GM23338 (cell line): ENCODE measurements at regions not wholly inside any gene's neighbourhood (a gene's known extent, or its start where the extent isn't known, plus 50 kb on each side); places are given as distances from the start of the nearest gene placed in this dataset.
A peak's percentile ranks its signal among the peaks of the same experiment; 100 is the strongest.

ENCODE experiments used
- ATAC-seq: fragments of 200-7000 bp; cut with Tn5 transposase; 3 replicates; pipeline ENCODE4 v1.9.1; 2020
- DNase-seq: peaks from one replicate; pipeline ENCODE4 v3.0.0-alpha.2; 2015; ENCODE audit warnings: low spot score
- H2AFZ ChIP-seq: fragments of 200-600 bp; sonication (generic); 2 replicates; pipeline ENCODE4 v1.8.0; 2016; ENCODE audit warnings: antibody characterized with exemption, mild to moderate bottlenecking, moderate library complexity
- H3F3A ChIP-seq: fragments of 200-600 bp; sonication (generic); replicated peaks from 2 replicates; pipeline ENCODE4 v1.8.0; 2017; ENCODE audit warnings: antibody characterized with exemption, mixed run types, low read depth
- H3K27ac ChIP-seq: fragments of 200-600 bp; sonication (generic); 2 replicates; pipeline ENCODE4 v1.6.1; 2016; ENCODE audit warnings: low read depth
- H3K27me3 ChIP-seq: fragments of 200-600 bp; sonication (generic); 2 replicates; pipeline ENCODE4 v1.8.0; 2016; ENCODE audit warnings: mild to moderate bottlenecking, mixed run types, moderate library complexity; ENCODE audit not compliant: insufficient read depth
- H3K36me3 ChIP-seq: fragments of 200-600 bp; sonication (generic); 2 replicates; pipeline ENCODE4 v1.8.0; 2016; ENCODE audit warnings: mild to moderate bottlenecking; ENCODE audit not compliant: insufficient read depth
- H3K4me1 ChIP-seq: fragments of 200-600 bp; sonication (generic); 2 replicates; pipeline ENCODE4 v1.8.0; 2016; ENCODE audit warnings: mild to moderate bottlenecking, moderate library complexity; ENCODE audit not compliant: insufficient read depth
- H3K4me2 ChIP-seq: fragments of 200-600 bp; sonication (generic); 2 replicates; pipeline ENCODE4 v1.7.1; 2017; ENCODE audit warnings: mixed run types
- H3K4me3 ChIP-seq: fragments of 200-600 bp; sonication (generic); 2 replicates; pipeline ENCODE4 v1.6.1; 2016; ENCODE audit warnings: mixed run types
- H3K79me2 ChIP-seq: fragments of 200-600 bp; sonication (generic); replicated peaks from 2 replicates; pipeline ENCODE4 v1.8.0; 2017; ENCODE audit warnings: mild to moderate bottlenecking; ENCODE audit not compliant: insufficient read depth
- H3K9me2 ChIP-seq: fragments of 200-600 bp; sonication (generic); 2 replicates; pipeline ENCODE4 v1.8.0; 2017; ENCODE audit not compliant: insufficient read depth
- H4K20me1 ChIP-seq: fragments of 200-600 bp; sonication (generic); replicated peaks from 2 replicates; pipeline ENCODE4 v1.8.0; 2017; ENCODE audit warnings: mild to moderate bottlenecking; ENCODE audit not compliant: insufficient read depth
- H3K27ac Mint-ChIP-seq: 2 replicates; pipeline ENCODE4 v1.8.0; 2020; ENCODE audit warnings: inconsistent platforms, mild to moderate bottlenecking, moderate library complexity, mixed read lengths
- H3K27me3 Mint-ChIP-seq: 3 replicates; pipeline ENCODE4 v1.8.0; 2022; ENCODE audit warnings: low read depth, mild to moderate bottlenecking, moderate library complexity, mixed read lengths, inconsistent platforms; ENCODE audit not compliant: insufficient read depth, poor library complexity
- H3K36me3 Mint-ChIP-seq: 3 replicates; pipeline ENCODE4 v1.8.0; 2021; ENCODE audit warnings: low read depth, mild to moderate bottlenecking, inconsistent platforms, moderate library complexity, mixed read lengths
- H3K4me1 Mint-ChIP-seq: 3 replicates; pipeline ENCODE4 v1.8.0; 2020; ENCODE audit warnings: mild to moderate bottlenecking, inconsistent platforms, mixed read lengths
- H3K4me3 Mint-ChIP-seq: 3 replicates; pipeline ENCODE4 v1.8.0; 2021; ENCODE audit warnings: moderate library complexity, mild to moderate bottlenecking, inconsistent platforms, mixed read lengths
- H3K9me3 Mint-ChIP-seq: 3 replicates; pipeline ENCODE4 v1.8.0; 2020; ENCODE audit warnings: moderate library complexity, mild to moderate bottlenecking, inconsistent platforms, mixed read lengths
- CREB1 ChIP-seq: fragments of 250-450 bp; sonication (Bioruptor Pico); IDR thresholded peaks from 2 replicates; pipeline ENCODE4 v1.5.0; 2020; ENCODE audit warnings: low read depth, mild to moderate bottlenecking, moderate library complexity
- CTCF ChIP-seq, 2 experiments: fragments of 200-600 bp in 1 of 2; sonication (generic) in 1 of 2; conservative IDR thresholded peaks; 2 replicates each; pipeline versions ENCODE4 v1.5.1 to v1.6.1; 2016 to 2017; ENCODE audit warnings: antibody characterized with exemption in 2 of 2, low read depth in 2 of 2, mild to moderate bottlenecking in 2 of 2, moderate library complexity in 1 of 2
- EZH2 ChIP-seq: fragments of 200-600 bp; sonication (generic); IDR thresholded peaks from one replicate; pipeline ENCODE4 v1.8.0; 2017; ENCODE audit warnings: antibody characterized with exemption, mild to moderate bottlenecking, low read depth; ENCODE audit not compliant: unreplicated experiment
- JUNB ChIP-seq: IDR thresholded peaks from one replicate; pipeline ENCODE4 v1.6.1; 2016; ENCODE audit warnings: antibody characterized with exemption; ENCODE audit not compliant: unreplicated experiment
- NANOG ChIP-seq: IDR thresholded peaks from 2 replicates; pipeline ENCODE4 v1.6.1; 2016; ENCODE audit warnings: antibody characterized with exemption, borderline replicate concordance
- POLR2AphosphoS5 ChIP-seq: IDR thresholded peaks from 2 replicates; pipeline ENCODE4 v1.6.1; 2016; ENCODE audit warnings: antibody characterized with exemption, low read depth
- REST ChIP-seq: IDR thresholded peaks from one replicate; pipeline ENCODE4 v1.6.1; 2018; ENCODE audit warnings: antibody characterized with exemption; ENCODE audit not compliant: unreplicated experiment
- STAT1 ChIP-seq: IDR thresholded peaks from one replicate; pipeline ENCODE4 v1.6.1; 2016; ENCODE audit warnings: antibody characterized with exemption; ENCODE audit not compliant: unreplicated experiment
- ZNF114 ChIP-seq: fragments of 250-450 bp; sonication (Bioruptor Pico); IDR thresholded peaks from 2 replicates; pipeline ENCODE4 v1.5.0; 2020; ENCODE audit warnings: mild to moderate bottlenecking, moderate library complexity
- ZNF331 ChIP-seq: fragments of 250-450 bp; sonication (Bioruptor Pico); IDR thresholded peaks from 2 replicates; pipeline ENCODE4 v1.5.0; 2020; ENCODE audit warnings: low read depth, mild to moderate bottlenecking, moderate library complexity

- Histone ChIP-seq H3K4me1 (peaks cover 40% of the 10 kb centered on the region), H3K79me2 (no peaks in the 10 kb centered on the region), H2AFZ (peak overlapping the region; percentile 91; the same call in 1 of the 2 replicates), H3K27ac (no peak overlapping the region), H3K4me3 (no peak overlapping the region), H3K9me2 (no peaks in the 10 kb centered on the region), H4K20me1 (no peaks in the 10 kb centered on the region), H3K4me2 (no peak overlapping the region), H3K27me3 (no peaks in the 10 kb centered on the region), H3F3A (0 out of 2 replicates have a peak, but pooled peaks cover 6% of the 10 kb centered on the region), H3K36me3 (no peaks in the 10 kb centered on the region)
- no peak overlapping the region for H3K27ac Mint-ChIP-seq
- no peak overlapping the region for H3K4me3 Mint-ChIP-seq
- ATAC-seq (no peak), DNase-seq (no peak)
- H3K4me1 Mint-ChIP-seq, result peaks cover 53% of the 10 kb centered on the region
- H3K9me3 Mint-ChIP-seq, result no peaks in the 10 kb centered on the region
- H3K36me3 Mint-ChIP-seq, result no peaks in the 10 kb centered on the region
- no peak for TF ChIP-seq ZNF331 (CRISPR knock-in tag)
- no peak for TF ChIP-seq STAT1
- TF ChIP-seq ZNF114 (CRISPR knock-in tag), result no peak
- TF ChIP-seq CREB1, result no peak
- no peak for TF ChIP-seq EZH2
- TF ChIP-seq CTCF (conservative IDR thresholded peaks at IDR 0.05; ENCODE audit: low read depth in 2 of 2), result no peak
- TF ChIP-seq REST, result no peak
- TF ChIP-seq POLR2AphosphoS5, result no peak
- no peak for TF ChIP-seq JUNB
- H3K27me3 Mint-ChIP-seq, result peaks cover 16% of the 10 kb centered on the region
These were observed 63.5 kb upstream of the DMRTB1 start for GRCh38 chr1:53395671-53396215.

- Mint-ChIP-seq H3K9me3 (peaks cover 6% of the 10 kb centered on the region), H3K36me3 (peaks cover 3% of the 10 kb centered on the region; the same call in 2 of the 3 replicates), H3K4me3 (no peak overlapping the region), H3K27ac (peak overlapping the region; percentile 51; the same call in 1 of the 2 replicates), H3K27me3 (peaks cover 23% of the 10 kb centered on the region), H3K4me1 (peaks cover 52% of the 10 kb centered on the region)
- H3K4me2 ChIP-seq, result peak overlapping the region; percentile 20; the same call in 1 of the 2 replicates
- H3K79me2 ChIP-seq, result no peaks in the 10 kb centered on the region
- H3K27me3 ChIP-seq, result no peaks in the 10 kb centered on the region
- 0 out of 2 replicates have a peak, but pooled peaks cover 6% of the 10 kb centered on the region for H3F3A ChIP-seq
- H4K20me1 ChIP-seq, result no peaks in the 10 kb centered on the region
- DNase-seq (no peak), ATAC-seq (no peak)
- no peaks in the 10 kb centered on the region for H3K9me2 ChIP-seq
- peak overlapping the region; percentile 56 for H2AFZ ChIP-seq
- TF ChIP-seq REST (no peak), NANOG (no peak), ZNF331 (CRISPR knock-in tag) (no peak)
- peaks cover 40% of the 10 kb centered on the region for H3K4me1 ChIP-seq
- no peak overlapping the region for H3K27ac ChIP-seq
- no peak overlapping the region for H3K4me3 ChIP-seq
- H3K36me3 ChIP-seq, result no peaks in the 10 kb centered on the region
These were observed 62.5 kb upstream of the DMRTB1 start for GRCh38 chr1:53396573-53397268.
